ENCODE measurements at regions not wholly inside any gene's neighbourhood (a gene's known extent, or its start where the extent isn't known, plus 50 kb on each side); places are given as distances from the start of the nearest gene placed in this dataset.
A peak's percentile ranks its signal among the peaks of the same experiment; 100 is the strongest.
"Not testable (repeated sequence)": the region's sequence is repeated elsewhere in the genome, so short reads cannot be mapped to it uniquely, and the experiment has no call there.

- no peak for DNase-seq
These were observed 331.1 kb downstream of the KIF20B start for GRCh38 chr10:90032519-90032918.

GRCh38 chr10:90034862-90035261 lies 333.5 kb downstream of the KIF20B start:
- DNase-seq: not testable (repeated sequence)

GRCh38 chr10:90041585-90041984 lies 340.2 kb downstream of the KIF20B start:
- DNase-seq: peak; percentile 59

GRCh38 chr10:90042075-90042474 lies 340.7 kb downstream of the KIF20B start:
- no peak for DNase-seq

GRCh38 chr10:90047243-90047729 lies 345.9 kb downstream of the KIF20B start:
- no peak for DNase-seq

GRCh38 chr10:90051053-90051452 lies 349.7 kb downstream of the KIF20B start:
- peak; percentile 13 for DNase-seq

- peak; percentile 40 for DNase-seq
These were observed 350.1 kb downstream of the KIF20B start for GRCh38 chr10:90051474-90051873.

- DNase-seq: no peak
These were observed 361.4 kb downstream of the KIF20B start for GRCh38 chr10:90062786-90063185.

- no peak for DNase-seq
These were observed 362.9 kb downstream of the KIF20B start for GRCh38 chr10:90064295-90064694.

- DNase-seq: no peak
These were observed 365.0 kb downstream of the KIF20B start for GRCh38 chr10:90066435-90066834.

- DNase-seq: no peak
These were observed 374.6 kb downstream of the KIF20B start for GRCh38 chr10:90075995-90076394.

GRCh38 chr10:90079819-90080218 lies 378.4 kb downstream of the KIF20B start:
- no peak for DNase-seq

- not testable (repeated sequence) for DNase-seq
These were observed 385.3 kb downstream of the KIF20B start for GRCh38 chr10:90086606-90087190.

- DNase-seq: no peak
These were observed 386.0 kb downstream of the KIF20B start for GRCh38 chr10:90087197-90088023.

GRCh38 chr10:90088024-90088317 lies 386.6 kb downstream of the KIF20B start:
- no peak for DNase-seq

GRCh38 chr10:90089719-90090118 lies 388.3 kb downstream of the KIF20B start:
- no peak for DNase-seq

- no peak for DNase-seq
These were observed 394.8 kb downstream of the KIF20B start for GRCh38 chr10:90096196-90096595.

GRCh38 chr10:90107581-90107980 lies 406.2 kb downstream of the KIF20B start:
- DNase-seq: not testable (repeated sequence)

GRCh38 chr10:90111671-90112070 lies 410.3 kb downstream of the KIF20B start:
- no peak for DNase-seq

GRCh38 chr10:90112681-90113080 lies 411.3 kb downstream of the KIF20B start:
- DNase-seq: no peak

GRCh38 chr10:90118567-90118966 lies 417.2 kb downstream of the KIF20B start:
- DNase-seq: not testable (repeated sequence)

GRCh38 chr10:90119631-90120280 lies 418.4 kb downstream of the KIF20B start:
- DNase-seq: not testable (repeated sequence)

GRCh38 chr10:90125456-90126255 lies 424.3 kb downstream of the KIF20B start:
- DNase-seq: peak; percentile 28
